GM12878 (cell line): ENCODE measurements at regions not wholly inside any gene's neighbourhood (a gene's known extent, or its start where the extent isn't known, plus 50 kb on each side); places are given as distances from the start of the nearest gene placed in this dataset.

Experiments
- ATAC-seq: fragments of 200-7000 bp; cut with Tn5 transposase; 3 replicates; pipeline ENCODE4 v1.9.1; 2020; ENCODE audit warnings: mild to moderate bottlenecking, moderate library complexity
- BruUV-seq: library from RNA; stranded (reverse); fragments of 400-500 nt; replicated peaks from 2 replicates; lab custom pipeline; 2021; lab: Mats Ljungman, UMichigan
- CTCF ChIA-PET: fragments of 300-600 bp; sonication (Branson Sonifier 250); formaldehyde crosslinking; extraction: SDS; loops from one replicate; lab custom pipeline; 2021; ENCODE audit warnings: inconsistent platforms; lab: Yijun Ruan, JAX
- POLR2A ChIA-PET: fragments of 350-600 bp; formaldehyde crosslinking; extraction: SDS; loops from one replicate; lab custom pipeline; 2021; ENCODE audit warnings: inconsistent platforms; lab: Charles Lee
- RAD21 ChIA-PET: fragments of 300-600 bp; sonication (Branson Sonifier 250); formaldehyde crosslinking; loops from one replicate; lab custom pipeline; 2023; ENCODE audit warnings: antibody characterized with exemption; ENCODE audit not compliant: unreplicated experiment; lab: Charles Lee
- SMC1A ChIA-PET: fragments of 300-600 bp; sonication (Branson Sonifier 250); formaldehyde crosslinking; loops from one replicate; lab custom pipeline; 2023; ENCODE audit not compliant: unreplicated experiment, uncharacterized antibody; lab: Charles Lee
- DNase-seq: peaks from one replicate; pipeline ENCODE4 v3.0.0-alpha.2; 2011; ENCODE audit warnings: low read depth, low spot score
- FAIRE-seq: peaks from 3 replicates; lab custom pipeline; 2011; peaks lifted over from hg19 to GRCh38; lab: Jason Lieb, UNC
- H2AFZ ChIP-seq: 2 replicates; pipeline ENCODE4 v1.6.0; 2011; ENCODE audit warnings: low read depth, low read length, control low read depth; ENCODE audit not compliant: control insufficient read depth
- H3K27ac ChIP-seq: 2 replicates; pipeline ENCODE4 v1.5.1; 2011; ENCODE audit warnings: control low read depth; ENCODE audit not compliant: control insufficient read depth, insufficient read depth
- H3K27me3 ChIP-seq, 2 experiments: replicated peaks in 1 of 2; 2 replicates each; pipeline versions ENCODE4 v1.6.0 to v1.6.1; 2011; ENCODE audit warnings: low read length in 1 of 2; ENCODE audit not compliant: control insufficient read depth in 2 of 2, insufficient read depth in 2 of 2
- H3K36me3 ChIP-seq, 2 experiments: 2 replicates each; pipeline ENCODE4 v1.5.1; 2011; ENCODE audit warnings: low read length in 1 of 2; ENCODE audit not compliant: control insufficient read depth in 2 of 2, insufficient read depth in 2 of 2
- H3K4me1 ChIP-seq: 2 replicates; pipeline ENCODE4 v1.6.1; 2011; ENCODE audit warnings: mild to moderate bottlenecking, low read length, moderate library complexity, mixed read lengths; ENCODE audit not compliant: control insufficient read depth, insufficient read depth
- H3K4me2 ChIP-seq: 2 replicates; pipeline ENCODE4 v1.6.0; 2011; ENCODE audit warnings: control low read depth; ENCODE audit not compliant: control insufficient read depth, insufficient read depth
- H3K4me3 ChIP-seq: fragments of 200-600 bp; sonication (generic); 2 replicates; pipeline ENCODE4 v1.5.1; 2016
- H3K79me2 ChIP-seq: 2 replicates; pipeline ENCODE4 v1.6.0; 2011; ENCODE audit warnings: low read length; ENCODE audit not compliant: control insufficient read depth, insufficient read depth
- H3K9ac ChIP-seq: 2 replicates; pipeline ENCODE4 v1.8.0; 2011; ENCODE audit warnings: low read length, control low read depth, mixed read lengths; ENCODE audit not compliant: control insufficient read depth, insufficient read depth
- H3K9me3 ChIP-seq: replicated peaks from 3 replicates; pipeline ENCODE4 v1.5.1; 2011; ENCODE audit warnings: mild to moderate bottlenecking, low read length; ENCODE audit not compliant: control insufficient read depth, insufficient read depth
- H4K20me1 ChIP-seq: 2 replicates; pipeline ENCODE4 v1.6.0; 2011; ENCODE audit not compliant: control insufficient read depth, insufficient read depth
- CBFB ChIP-seq: IDR thresholded peaks from 2 replicates; pipeline ENCODE4 v1.6.1; 2016; ENCODE audit warnings: antibody characterized with exemption, low read depth
- CEBPB ChIP-seq, 2 experiments: fragments of 150-350 bp in 1 of 2; IDR thresholded peaks; 2 replicates each; pipeline ENCODE4 v1.6.1; 2012 to 2014; ENCODE audit warnings: low read depth in 2 of 2, low read length in 2 of 2, borderline replicate concordance in 1 of 2, inconsistent platforms in 1 of 2
- EGR1 ChIP-seq, 2 experiments: IDR thresholded peaks; 1 replicate in 1 of 2; 2 replicates in 1 of 2; pipeline ENCODE4 v1.6.1; 2011 to 2012; ENCODE audit warnings: low read depth in 2 of 2, low read length in 2 of 2, borderline replicate concordance in 1 of 2, mild to moderate bottlenecking in 1 of 2, moderate library complexity in 1 of 2
- EZH2 ChIP-seq: IDR thresholded peaks from 2 replicates; pipeline ENCODE4 v1.6.1; 2012; ENCODE audit warnings: low read depth, mild to moderate bottlenecking, control low read depth, inconsistent platforms, low read length, borderline replicate concordance; ENCODE audit not compliant: control insufficient read depth
- GABPA ChIP-seq: IDR thresholded peaks from 2 replicates; pipeline ENCODE4 v1.6.1; 2014; ENCODE audit warnings: antibody characterized with exemption, low read depth, mild to moderate bottlenecking, inconsistent platforms
- JUND ChIP-seq: IDR thresholded peaks from 2 replicates; pipeline ENCODE4 v1.6.1; 2012; ENCODE audit warnings: low read depth, mild to moderate bottlenecking, low read length, improper control_type of control experiment, moderate library complexity
- PAX8 ChIP-seq: fragments of 450-650 bp; IDR thresholded peaks from 2 replicates; pipeline ENCODE4 v1.6.1; 2017; ENCODE audit warnings: mild to moderate bottlenecking, moderate library complexity
- SIN3A ChIP-seq: IDR thresholded peaks from 2 replicates; pipeline ENCODE4 v1.6.1; 2012; ENCODE audit warnings: low read depth, low read length, improper control_type of control experiment
- SUPT20H ChIP-seq: IDR thresholded peaks from 2 replicates; pipeline ENCODE4 v1.6.1; 2011; ENCODE audit warnings: low read depth, mild to moderate bottlenecking, low read length, moderate library complexity, borderline replicate concordance; ENCODE audit not compliant: control insufficient read depth
- ZNF384 ChIP-seq: IDR thresholded peaks from 2 replicates; pipeline ENCODE4 v1.6.1; 2012; ENCODE audit warnings: low read depth, mild to moderate bottlenecking, low read length, improper control_type of control experiment, borderline replicate concordance
- WGBS: methylation state at CpG from one replicate; pipeline ENCODE4 v1.1.6; 2016; ENCODE audit warnings: low lambda C conversion rate; ENCODE audit not compliant: insufficient replicate concordance, insufficient coverage; ENCODE audit errors: missing lambda C conversion rate; 5-methylcytosine and 5-hydroxymethylcytosine counted together
- in situ Hi-C: fragments of 300-500 bp; cut with MboI; formaldehyde crosslinking; loops from 9 replicates; pipeline ENCODE4 v1.14.3; 2018; ENCODE audit warnings: mixed read lengths
- intact Hi-C: fragments of 100-400 bp; cut with micrococcal nuclease; formaldehyde crosslinking; loops from one replicate; pipeline ENCODE4 v1.14.2; 2022; ENCODE audit not compliant: unreplicated experiment
- TF ChIP-seq, protein P1 (sequence below): fragments of 450-650 bp; IDR thresholded peaks from 2 replicates; pipeline ENCODE4 v1.6.1; 2018; ENCODE audit warnings: borderline replicate concordance, mild to moderate bottlenecking; ENCODE audit not compliant: partially characterized antibody
- TF ChIP-seq, protein P2 (sequence below): fragments of 450-650 bp; IDR thresholded peaks from 2 replicates; pipeline ENCODE4 v1.6.1; 2017; ENCODE audit warnings: mild to moderate bottlenecking, moderate library complexity

DNA sequence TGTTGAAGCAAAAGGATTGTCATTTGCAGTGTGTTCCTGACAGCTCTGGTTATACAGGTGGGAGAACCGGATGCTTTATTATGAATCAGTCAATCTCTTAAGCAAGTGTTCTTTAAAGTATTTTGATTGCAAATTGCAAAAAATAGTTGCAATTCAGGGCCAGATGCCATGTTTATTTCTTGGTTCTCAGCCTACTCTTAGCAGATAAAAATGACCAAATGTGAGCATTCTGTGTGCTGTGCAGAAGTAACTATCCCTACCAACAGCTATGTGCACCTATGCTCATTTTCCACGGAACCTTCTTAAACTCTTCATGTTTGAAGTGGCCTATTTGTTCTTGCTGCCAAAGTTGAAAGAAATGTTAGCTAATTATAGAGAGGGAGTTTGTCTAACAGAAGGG, 262.3 kb upstream of the RASGRP1 start:
- no TSS peak for BruUV-seq
- in situ Hi-C loops (no loop called here), intact Hi-C loops (no loop called here)
- ChIA-PET SMC1A (interaction anchor here (0.8 kb wide), 1 partner anchor 10 kb away, joined by 3 read pairs; no protein-coding TSS in a partner anchor), POLR2A (no interaction called here), RAD21 (no interaction called here), CTCF (interaction anchor here (2.5 kb wide), 1 partner anchor 10 kb away, joined by 9 read pairs; no protein-coding TSS in a partner anchor)
- Histone ChIP-seq H3K27me3 (peaks cover 0 to 3% of the 10 kb centered on the region in 2 experiments; a peak in 1 of 4 replicates), H3K9ac (no peak overlapping the region), H2AFZ (no peak overlapping the region), H3K27ac (no peak overlapping the region), H3K9me3 (no peaks in the 10 kb centered on the region), H3K4me3 (no peak overlapping the region), H3K79me2 (no peaks in the 10 kb centered on the region), H3K4me1 (no peaks in the 10 kb centered on the region), H3K36me3 (no peaks in the 10 kb centered on the region), H4K20me1 (no peaks in the 10 kb centered on the region), H3K4me2 (no peak overlapping the region)
- TF ChIP-seq CEBPB (IDR thresholded peaks at IDR 0.05; ENCODE audit: borderline replicate concordance in 1 of 2, low read depth in 2 of 2, low read length in 2 of 2) (no peak), JUND (no peak), SUPT20H (no peak), GABPA (no peak), EZH2 (no peak), SIN3A (no peak), EGR1 (IDR thresholded peaks at IDR 0.05; ENCODE audit: borderline replicate concordance in 1 of 2, low read depth in 2 of 2, low read length in 2 of 2) (no peak), ZNF384 (no peak), PAX8 (no peak), CBFB (no peak)
- TF ChIP-seq, protein P1, sequence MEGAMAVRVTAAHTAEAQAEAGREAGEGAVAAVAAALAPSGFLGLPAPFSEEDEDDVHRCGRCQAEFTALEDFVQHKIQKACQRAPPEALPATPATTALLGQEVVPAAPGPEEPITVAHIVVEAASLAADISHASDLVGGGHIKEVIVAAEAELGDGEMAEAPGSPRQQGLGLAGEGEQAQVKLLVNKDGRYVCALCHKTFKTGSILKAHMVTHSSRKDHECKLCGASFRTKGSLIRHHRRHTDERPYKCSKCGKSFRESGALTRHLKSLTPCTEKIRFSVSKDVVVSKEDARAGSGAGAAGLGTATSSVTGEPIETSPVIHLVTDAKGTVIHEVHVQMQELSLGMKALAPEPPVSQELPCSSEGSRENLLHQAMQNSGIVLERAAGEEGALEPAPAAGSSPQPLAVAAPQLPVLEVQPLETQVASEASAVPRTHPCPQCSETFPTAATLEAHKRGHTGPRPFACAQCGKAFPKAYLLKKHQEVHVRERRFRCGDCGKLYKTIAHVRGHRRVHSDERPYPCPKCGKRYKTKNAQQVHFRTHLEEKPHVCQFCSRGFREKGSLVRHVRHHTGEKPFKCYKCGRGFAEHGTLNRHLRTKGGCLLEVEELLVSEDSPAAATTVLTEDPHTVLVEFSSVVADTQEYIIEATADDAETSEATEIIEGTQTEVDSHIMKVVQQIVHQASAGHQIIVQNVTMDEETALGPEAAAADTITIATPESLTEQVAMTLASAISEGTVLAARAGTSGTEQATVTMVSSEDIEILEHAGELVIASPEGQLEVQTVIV: no peak
- TF ChIP-seq, protein P2, sequence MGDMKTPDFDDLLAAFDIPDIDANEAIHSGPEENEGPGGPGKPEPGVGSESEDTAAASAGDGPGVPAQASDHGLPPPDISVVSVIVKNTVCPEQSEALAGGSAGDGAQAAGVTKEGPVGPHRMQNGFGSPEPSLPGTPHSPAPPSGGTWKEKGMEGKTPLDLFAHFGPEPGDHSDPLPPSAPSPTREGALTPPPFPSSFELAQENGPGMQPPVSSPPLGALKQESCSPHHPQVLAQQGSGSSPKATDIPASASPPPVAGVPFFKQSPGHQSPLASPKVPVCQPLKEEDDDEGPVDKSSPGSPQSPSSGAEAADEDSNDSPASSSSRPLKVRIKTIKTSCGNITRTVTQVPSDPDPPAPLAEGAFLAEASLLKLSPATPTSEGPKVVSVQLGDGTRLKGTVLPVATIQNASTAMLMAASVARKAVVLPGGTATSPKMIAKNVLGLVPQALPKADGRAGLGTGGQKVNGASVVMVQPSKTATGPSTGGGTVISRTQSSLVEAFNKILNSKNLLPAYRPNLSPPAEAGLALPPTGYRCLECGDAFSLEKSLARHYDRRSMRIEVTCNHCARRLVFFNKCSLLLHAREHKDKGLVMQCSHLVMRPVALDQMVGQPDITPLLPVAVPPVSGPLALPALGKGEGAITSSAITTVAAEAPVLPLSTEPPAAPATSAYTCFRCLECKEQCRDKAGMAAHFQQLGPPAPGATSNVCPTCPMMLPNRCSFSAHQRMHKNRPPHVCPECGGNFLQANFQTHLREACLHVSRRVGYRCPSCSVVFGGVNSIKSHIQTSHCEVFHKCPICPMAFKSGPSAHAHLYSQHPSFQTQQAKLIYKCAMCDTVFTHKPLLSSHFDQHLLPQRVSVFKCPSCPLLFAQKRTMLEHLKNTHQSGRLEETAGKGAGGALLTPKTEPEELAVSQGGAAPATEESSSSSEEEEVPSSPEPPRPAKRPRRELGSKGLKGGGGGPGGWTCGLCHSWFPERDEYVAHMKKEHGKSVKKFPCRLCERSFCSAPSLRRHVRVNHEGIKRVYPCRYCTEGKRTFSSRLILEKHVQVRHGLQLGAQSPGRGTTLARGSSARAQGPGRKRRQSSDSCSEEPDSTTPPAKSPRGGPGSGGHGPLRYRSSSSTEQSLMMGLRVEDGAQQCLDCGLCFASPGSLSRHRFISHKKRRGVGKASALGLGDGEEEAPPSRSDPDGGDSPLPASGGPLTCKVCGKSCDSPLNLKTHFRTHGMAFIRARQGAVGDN: no peak
- WGBS: 81% methylated on average over 2 of the region's 2 CpGs
- no peak for DNase-seq
- ATAC-seq: no peak
- no peak for FAIRE-seq
